Keratinocyte (primary cell): ENCODE measurements at regions not wholly inside any gene's neighbourhood (a gene's known extent, or its start where the extent isn't known, plus 50 kb on each side); places are given as distances from the start of the nearest gene placed in this dataset.

Experiments
- EZH2 ChIP-seq: IDR thresholded peaks from one replicate; pipeline ENCODE4 v1.6.1; 2012; ENCODE audit warnings: inconsistent platforms, mild to moderate bottlenecking, low read length, moderate library complexity
- TF ChIP-seq, protein P1 (sequence below), 3 experiments: IDR thresholded peaks in 1 of 3; conservative IDR thresholded peaks in 1 of 3; optimal IDR thresholded peaks in 1 of 3; 2 replicates in 2 of 3; 3 replicates in 1 of 3; pipeline versions ENCODE3 to v1.5.1; 2011; ENCODE audit warnings: low read length in 3 of 3, mild to moderate bottlenecking in 3 of 3, moderate library complexity in 2 of 3, control low read depth in 1 of 3, inconsistent platforms in 1 of 3; ENCODE audit not compliant: insufficient read depth in 2 of 3; ENCODE audit errors: extremely low read depth in 1 of 3

DNA sequence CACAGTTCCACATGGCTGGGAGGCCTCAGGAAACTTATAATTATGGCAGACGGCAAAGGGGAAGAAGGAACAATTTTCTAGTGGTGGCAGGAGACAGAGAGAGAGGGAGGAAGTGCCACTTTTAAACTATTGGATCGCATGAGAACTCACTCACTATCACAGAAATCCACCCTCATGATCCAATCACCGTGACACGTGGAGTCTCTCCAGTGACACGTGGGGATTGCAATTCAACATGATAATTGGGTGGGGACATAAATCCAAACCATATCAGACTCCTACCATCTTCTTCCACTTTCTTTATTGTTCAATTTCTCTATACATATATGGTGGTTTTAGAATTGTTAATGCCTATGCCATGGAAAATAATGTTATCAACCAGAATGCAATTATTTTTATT is 103.7 kb upstream of the SYT1 start:
- TF ChIP-seq, protein P1, sequence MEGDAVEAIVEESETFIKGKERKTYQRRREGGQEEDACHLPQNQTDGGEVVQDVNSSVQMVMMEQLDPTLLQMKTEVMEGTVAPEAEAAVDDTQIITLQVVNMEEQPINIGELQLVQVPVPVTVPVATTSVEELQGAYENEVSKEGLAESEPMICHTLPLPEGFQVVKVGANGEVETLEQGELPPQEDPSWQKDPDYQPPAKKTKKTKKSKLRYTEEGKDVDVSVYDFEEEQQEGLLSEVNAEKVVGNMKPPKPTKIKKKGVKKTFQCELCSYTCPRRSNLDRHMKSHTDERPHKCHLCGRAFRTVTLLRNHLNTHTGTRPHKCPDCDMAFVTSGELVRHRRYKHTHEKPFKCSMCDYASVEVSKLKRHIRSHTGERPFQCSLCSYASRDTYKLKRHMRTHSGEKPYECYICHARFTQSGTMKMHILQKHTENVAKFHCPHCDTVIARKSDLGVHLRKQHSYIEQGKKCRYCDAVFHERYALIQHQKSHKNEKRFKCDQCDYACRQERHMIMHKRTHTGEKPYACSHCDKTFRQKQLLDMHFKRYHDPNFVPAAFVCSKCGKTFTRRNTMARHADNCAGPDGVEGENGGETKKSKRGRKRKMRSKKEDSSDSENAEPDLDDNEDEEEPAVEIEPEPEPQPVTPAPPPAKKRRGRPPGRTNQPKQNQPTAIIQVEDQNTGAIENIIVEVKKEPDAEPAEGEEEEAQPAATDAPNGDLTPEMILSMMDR (optimal IDR thresholded peaks at IDR 0.05 in 1 of 3, IDR thresholded peaks at IDR 0.05 in 1 of 3, conservative IDR thresholded peaks at IDR 0.05 in 1 of 3; ENCODE audit: extremely low read depth in 1 of 3, insufficient read depth in 2 of 3, low read length in 3 of 3) = no peak
- no peak for TF ChIP-seq EZH2
